Amygdala (tissue), 56 donors: ENCODE measurements at regions not wholly inside any gene's neighbourhood (a gene's known extent, or its start where the extent isn't known, plus 50 kb on each side); places are given as distances from the start of the nearest gene placed in this dataset.

Experiments
- DNase-seq, 56 donors: peaks; one replicate each; lab custom pipeline; 2025; lab: John Stamatoyannopoulos, UW

DNA sequence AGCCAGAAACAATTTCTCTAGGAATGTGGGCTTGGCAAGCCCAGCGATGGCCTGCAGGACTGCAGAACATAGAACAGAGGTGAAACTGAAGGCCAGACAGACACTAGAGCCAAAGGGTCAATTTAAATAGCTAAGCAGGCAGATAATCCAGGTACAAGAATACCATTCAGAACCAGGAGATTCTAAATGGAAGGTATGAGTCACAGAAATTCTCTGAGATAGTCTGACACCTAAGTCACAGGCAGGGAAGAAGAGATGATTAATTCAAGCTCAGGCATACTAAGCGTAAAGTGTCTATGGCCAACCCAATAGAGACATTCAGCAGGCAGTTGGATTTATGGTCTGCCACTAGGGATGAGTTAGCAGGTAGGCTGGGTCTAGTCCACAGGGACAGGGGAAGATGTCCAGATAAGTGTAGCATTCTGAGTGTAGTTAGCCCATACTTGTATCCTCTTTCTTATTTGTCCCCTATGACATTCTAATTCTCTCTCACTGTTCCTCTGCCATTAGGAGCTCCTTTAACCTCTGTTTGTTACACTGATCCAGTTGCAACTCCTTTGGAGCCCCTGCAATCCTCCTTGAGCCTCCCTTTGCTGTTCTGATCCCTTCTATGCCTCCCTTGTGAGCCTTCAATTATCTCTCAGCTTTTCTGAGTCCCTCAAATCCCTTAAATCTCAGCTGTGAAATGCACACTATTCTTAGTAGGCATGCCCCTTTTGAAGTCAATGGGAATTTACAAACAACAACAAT is 383.8 kb downstream of the LMO4 start:
- no peak for DNase-seq

DNA sequence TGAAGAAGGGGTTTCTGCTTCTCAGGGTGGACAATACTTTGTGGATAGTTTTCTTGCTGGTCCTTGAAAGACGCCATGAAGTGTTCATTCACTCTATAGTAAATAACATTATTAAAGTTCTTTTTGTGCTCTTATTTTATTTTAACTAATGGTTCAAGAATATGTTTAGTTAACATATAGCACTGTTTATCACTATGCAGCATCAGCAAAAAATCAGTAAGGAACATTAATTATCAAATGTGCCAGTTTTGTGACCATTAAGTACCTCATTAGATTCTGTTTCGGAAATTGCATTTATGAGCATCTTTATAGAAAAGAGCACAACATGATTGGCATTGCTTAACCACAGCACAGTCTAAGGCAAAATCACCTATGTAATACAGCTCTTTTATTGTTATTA is 385.6 kb downstream of the LMO4 start:
- DNase-seq, result no peak

DNA sequence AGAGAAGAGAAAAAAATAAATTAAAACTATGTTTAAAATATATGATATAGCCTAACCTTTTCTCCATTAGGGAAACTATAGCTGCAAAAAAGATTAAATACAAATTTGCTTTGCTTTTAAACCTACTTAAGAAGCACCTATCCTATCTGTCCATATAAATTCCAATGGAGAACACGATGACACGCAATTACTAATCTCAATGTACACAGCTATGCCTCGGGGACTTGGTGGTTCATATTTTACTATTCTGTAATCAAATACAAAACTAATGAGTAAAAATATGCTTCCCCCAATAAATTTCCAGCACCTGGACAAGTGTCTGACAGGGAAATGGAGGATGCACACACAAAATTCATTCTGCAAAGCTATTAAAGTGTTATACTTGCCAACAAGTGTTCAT is 386.4 kb downstream of the LMO4 start:
- DNase-seq, result no peak

- DNase-seq, result no peak
Observed at GRCh38 chr1:87715471-87715870, 386.8 kb downstream of the LMO4 start.

GRCh38 chr1:87717157-87717670 is 388.5 kb downstream of the LMO4 start:
- DNase-seq, result no peak

DNA sequence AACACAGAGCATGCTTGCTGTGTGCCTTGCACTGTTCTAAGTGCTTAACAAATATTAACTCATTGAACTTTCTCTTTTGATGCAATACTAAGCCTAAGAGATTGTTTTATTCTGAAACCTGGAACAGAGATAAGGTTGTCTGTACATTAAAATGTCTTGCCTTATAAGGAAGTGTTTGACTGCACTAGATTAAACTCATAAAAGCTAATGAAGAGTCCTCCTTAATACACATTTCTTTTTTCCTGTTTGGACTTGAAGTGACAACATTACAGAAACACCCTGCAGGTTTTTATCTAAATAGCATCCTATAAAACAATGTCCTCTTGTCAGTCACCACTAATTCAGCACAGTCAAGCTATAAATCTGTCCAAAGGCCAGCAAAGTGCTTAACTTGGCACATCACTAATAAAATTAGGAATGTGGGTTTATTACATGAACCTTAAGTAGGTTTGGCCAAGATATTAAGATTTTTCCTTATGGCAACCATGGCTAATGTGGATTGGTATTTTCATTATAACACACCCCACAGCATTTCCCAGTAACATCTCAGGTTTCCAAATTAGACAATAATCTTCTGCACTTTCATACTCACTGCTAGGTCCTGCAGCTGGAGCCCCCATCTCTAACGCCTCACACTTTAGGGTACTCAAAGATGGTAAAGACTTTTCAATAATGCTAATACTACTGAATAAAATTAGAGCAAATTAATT is 389.7 kb downstream of the LMO4 start:
- no peak for DNase-seq

DNA sequence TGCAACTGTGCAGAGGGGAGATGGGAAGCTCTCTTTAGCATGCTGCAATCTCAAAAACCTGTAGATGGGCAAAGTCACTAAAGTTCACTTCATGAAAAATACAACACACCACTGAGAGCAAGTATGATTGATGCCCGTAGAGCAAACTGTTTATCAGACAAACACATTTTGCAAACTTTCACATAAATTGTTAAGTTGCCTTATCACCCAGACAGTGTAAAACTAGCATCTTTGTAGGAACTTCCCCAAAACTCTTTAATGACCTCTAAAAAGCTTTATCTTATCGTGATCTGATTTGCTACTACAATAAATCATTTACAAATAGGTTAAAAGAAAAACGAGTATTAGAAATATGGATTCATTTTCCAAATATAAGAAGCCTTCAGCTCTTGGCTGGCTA is 391.0 kb downstream of the LMO4 start:
- DNase-seq, result no peak

GRCh38 chr1:87720561-87720960 is 391.9 kb downstream of the LMO4 start:
- DNase-seq, result no peak

DNA sequence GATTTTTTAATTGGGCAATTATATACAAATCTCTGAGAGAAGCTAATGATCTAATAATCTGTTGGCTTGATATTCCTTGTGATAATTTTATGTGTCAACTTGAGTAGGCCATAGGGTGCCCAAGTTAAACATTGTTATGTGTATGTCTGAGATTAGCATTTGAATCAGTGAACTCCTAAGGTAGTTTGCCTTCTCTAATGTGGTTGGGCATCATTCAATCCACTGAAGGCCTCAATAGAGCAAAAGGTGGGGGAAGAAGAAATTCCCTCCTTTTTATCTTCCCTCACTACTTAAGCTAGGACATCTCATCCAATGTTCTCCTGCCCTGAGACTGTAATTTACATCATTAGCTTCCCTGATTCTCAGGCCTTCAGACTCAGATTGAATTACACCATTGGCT is 394.5 kb downstream of the LMO4 start:
- DNase-seq, result no peak

DNA sequence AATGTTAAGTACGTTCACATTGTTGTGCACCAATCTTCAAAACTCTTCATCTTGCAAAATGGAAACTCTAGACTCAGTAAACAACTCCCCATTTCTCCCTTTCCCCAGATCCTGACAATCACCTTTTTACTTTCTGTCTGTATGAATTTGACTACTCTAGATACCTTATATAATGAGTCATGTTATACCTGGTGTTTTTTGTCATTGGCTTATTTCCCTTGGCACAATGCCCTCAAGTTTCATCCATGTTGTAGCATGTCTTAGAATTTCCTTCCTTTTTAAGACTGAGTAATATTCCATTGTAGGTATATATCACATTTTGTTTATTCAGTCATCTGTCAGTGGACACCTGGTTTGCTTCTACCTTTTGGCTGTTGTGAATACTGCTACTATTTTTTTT is 399.5 kb downstream of the LMO4 start:
- no peak for DNase-seq

DNA sequence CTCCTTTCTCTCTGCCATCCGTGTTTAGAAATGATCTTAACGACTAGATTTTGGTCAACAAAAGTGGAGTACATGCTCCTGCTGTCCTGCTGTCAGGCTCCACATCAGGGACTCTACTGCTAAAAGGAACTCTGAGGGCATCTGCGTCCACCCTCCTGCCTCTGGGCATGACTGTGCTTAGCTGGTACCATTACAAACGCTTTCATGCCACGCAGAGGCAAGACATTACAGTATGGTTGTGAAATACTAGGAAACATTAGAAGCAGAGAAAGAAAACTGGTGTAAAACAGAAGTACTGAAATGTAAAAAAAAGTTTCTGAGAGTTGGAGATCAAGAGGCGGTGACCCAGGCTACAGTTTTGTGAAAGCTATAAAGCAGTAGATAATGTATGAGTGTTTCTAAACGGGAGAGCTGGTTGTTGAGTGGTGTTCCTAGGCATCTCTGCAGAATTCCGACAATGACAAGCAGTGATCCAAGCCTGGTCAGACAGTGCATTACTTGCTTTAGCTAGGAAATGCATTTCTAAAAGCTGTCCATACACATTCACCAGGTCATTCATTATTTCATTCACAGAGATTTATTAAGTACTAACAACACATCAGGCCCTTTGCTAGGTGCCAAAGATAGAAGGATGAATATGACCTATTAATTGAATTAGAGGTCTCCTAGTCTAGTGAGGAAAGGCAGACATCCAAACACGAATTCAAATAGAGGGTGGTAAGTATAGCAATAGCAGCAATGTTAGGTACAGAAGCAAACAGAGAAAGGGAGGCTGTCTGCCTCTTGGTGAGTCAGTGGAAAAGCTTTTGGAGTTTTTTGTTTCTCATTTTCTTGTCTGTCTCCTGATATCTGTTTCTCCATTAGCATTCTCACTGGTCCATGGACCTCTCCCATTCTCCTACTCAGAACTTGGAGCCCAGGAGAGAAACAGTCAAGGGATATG is 401.9 kb downstream of the LMO4 start:
- no peak for DNase-seq

- DNase-seq, result no peak
Observed at GRCh38 chr1:87733386-87733785, 404.7 kb downstream of the LMO4 start.

DNA sequence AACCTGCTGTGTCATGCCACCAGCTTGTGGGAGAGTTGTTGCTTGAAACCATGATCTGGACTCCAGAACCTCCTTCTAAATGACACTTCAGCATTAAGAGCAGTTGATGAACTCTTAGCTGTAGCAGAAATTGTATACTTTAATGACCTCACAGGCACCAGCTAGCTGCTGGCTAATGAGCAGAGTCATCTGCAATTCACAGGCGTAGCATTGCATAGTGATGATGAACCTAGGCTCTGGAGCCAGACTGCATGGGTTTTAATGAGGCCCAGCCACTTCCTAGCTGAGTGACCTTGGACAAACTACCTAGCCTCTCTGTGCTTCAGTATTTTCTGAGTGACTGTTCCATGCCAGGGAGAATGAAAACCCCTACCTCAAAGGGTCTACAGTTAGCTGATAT is 407.1 kb downstream of the LMO4 start:
- DNase-seq, result no peak

DNA sequence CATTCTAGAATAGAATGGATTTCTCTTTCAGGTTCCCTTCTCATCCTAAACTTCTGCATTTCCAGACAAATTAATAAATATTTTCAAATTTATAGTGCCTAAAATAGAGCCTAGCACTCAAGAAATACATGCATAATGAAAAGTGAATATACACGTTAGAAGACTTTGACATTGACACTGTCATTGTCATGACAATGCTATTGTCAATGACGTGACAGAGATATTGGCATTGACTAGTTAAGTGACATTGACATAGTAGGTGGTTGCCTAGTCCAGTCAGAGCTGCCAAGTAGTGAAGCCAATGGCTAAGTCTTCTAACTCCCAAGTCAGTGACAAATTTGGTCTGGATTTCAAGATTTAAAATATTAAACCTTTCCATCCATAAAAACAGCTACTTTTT is 410.5 kb downstream of the LMO4 start:
- no peak for DNase-seq

DNA sequence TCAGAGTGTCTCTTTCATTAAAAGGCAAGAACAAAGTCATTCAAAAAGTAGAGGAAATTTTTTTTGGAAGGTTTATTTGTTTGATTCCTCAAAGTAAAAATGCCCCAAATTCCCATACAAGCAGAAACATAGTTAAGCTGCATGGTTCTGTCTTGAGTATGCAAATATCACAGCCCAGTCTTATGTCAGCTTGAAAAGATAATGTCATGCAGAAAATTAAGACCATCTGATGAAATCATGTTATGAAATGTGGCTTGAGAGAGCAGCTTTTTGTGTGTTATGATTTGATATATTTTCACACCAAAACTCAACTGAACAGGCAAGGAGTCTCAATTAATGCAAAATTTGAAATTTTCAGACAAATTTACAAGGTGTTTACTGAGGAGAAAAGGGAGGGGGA is 411.0 kb downstream of the LMO4 start:
- no peak for DNase-seq

DNA sequence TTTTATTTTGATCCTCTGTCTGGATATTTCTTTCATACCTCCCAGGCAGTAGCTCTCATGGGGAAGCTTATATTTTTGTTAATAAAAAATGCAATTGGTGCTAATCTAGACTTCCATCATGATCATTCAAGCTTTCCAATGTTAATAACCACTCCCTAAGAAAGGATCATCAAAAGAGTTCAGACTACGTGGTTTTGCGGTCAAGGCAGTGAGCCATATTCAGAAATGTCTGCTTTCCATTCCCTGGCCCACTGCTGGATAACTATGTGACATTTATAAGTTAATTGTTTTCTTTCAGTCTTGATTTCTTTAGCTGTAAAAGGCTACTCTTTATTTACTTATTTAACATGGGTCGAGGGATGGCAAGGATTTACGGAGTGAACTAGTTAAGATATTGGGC is 414.6 kb downstream of the LMO4 start:
- no peak for DNase-seq

- no peak for DNase-seq
Observed at GRCh38 chr1:87744056-87744455, 415.4 kb downstream of the LMO4 start.

GRCh38 chr1:87744763-87745162 is 416.1 kb downstream of the LMO4 start:
- DNase-seq, result no peak

- no peak for DNase-seq
Observed at GRCh38 chr1:87753366-87753765, 424.7 kb downstream of the LMO4 start.

- DNase-seq, result no peak
Observed at GRCh38 chr1:87754139-87754538, 425.5 kb downstream of the LMO4 start.

- no peak for DNase-seq
Observed at GRCh38 chr1:87757676-87758075, 429.0 kb downstream of the LMO4 start.
